RPMI8226 (cell line): ENCODE measurements at regions not wholly inside any gene's neighbourhood (a gene's known extent, or its start where the extent isn't known, plus 50 kb on each side); places are given as distances from the start of the nearest gene placed in this dataset.

Experiments used
- DNase-seq: peaks from one replicate; pipeline ENCODE4 v3.0.0-alpha.2; 2015

GRCh38 chr9:108642871-108643270, 212.9 kb downstream of the ACTL7B start:
- DNase-seq = no peak

- no peak for DNase-seq
Measured at GRCh38 chr9:108640230-108640629, 215.6 kb downstream of the ACTL7B start.

GRCh38 chr9:108639696-108640095, 216.1 kb downstream of the ACTL7B start:
- no peak for DNase-seq

GRCh38 chr9:108639091-108639490, 216.7 kb downstream of the ACTL7B start:
- DNase-seq = no peak

GRCh38 chr9:108637340-108637739, 218.4 kb downstream of the ACTL7B start:
- DNase-seq = no peak

- no peak for DNase-seq
Measured at GRCh38 chr9:108636013-108636412, 219.8 kb downstream of the ACTL7B start.

- DNase-seq = no peak
Measured at GRCh38 chr9:108634672-108635462, 220.9 kb downstream of the ACTL7B start.

- no peak for DNase-seq
Measured at GRCh38 chr9:108634204-108634603, 221.6 kb downstream of the ACTL7B start.

GRCh38 chr9:108631496-108632285, 224.1 kb downstream of the ACTL7B start:
- no peak for DNase-seq

- no peak for DNase-seq
Measured at GRCh38 chr9:108628316-108628715, 227.5 kb downstream of the ACTL7B start.

GRCh38 chr9:108626743-108627142, 229.0 kb downstream of the ACTL7B start:
- no peak for DNase-seq

- DNase-seq = no peak
Measured at GRCh38 chr9:108621991-108622855, 233.6 kb downstream of the ACTL7B start.

GRCh38 chr9:108620767-108621166, 235.0 kb downstream of the ACTL7B start:
- DNase-seq = no peak

GRCh38 chr9:108618906-108619550, 236.8 kb downstream of the ACTL7B start:
- no peak for DNase-seq

GRCh38 chr9:108617676-108618075, 238.1 kb downstream of the ACTL7B start:
- no peak for DNase-seq

- no peak for DNase-seq
Measured at GRCh38 chr9:108615152-108615551, 240.6 kb downstream of the ACTL7B start.

GRCh38 chr9:108612513-108612912, 243.3 kb downstream of the ACTL7B start:
- no peak for DNase-seq

GRCh38 chr9:108609897-108610253, 245.9 kb downstream of the ACTL7B start:
- no peak for DNase-seq

GRCh38 chr9:108609227-108609896, 246.4 kb downstream of the ACTL7B start:
- DNase-seq = no peak

GRCh38 chr9:108607607-108608006, 248.2 kb downstream of the ACTL7B start:
- DNase-seq = no peak

- DNase-seq = no peak
Measured at GRCh38 chr9:108606401-108606800, 249.4 kb downstream of the ACTL7B start.

GRCh38 chr9:108603141-108603540, 252.6 kb downstream of the ACTL7B start:
- DNase-seq = no peak
